ENCODE measurements at regions not wholly inside any gene's neighbourhood (a gene's known extent, or its start where the extent isn't known, plus 50 kb on each side); places are given as distances from the start of the nearest gene placed in this dataset.
A peak's percentile ranks its signal among the peaks of the same experiment; 100 is the strongest.
"Not testable (repeated sequence)": the region's sequence is repeated elsewhere in the genome, so short reads cannot be mapped to it uniquely, and the experiment has no call there.

DNA sequence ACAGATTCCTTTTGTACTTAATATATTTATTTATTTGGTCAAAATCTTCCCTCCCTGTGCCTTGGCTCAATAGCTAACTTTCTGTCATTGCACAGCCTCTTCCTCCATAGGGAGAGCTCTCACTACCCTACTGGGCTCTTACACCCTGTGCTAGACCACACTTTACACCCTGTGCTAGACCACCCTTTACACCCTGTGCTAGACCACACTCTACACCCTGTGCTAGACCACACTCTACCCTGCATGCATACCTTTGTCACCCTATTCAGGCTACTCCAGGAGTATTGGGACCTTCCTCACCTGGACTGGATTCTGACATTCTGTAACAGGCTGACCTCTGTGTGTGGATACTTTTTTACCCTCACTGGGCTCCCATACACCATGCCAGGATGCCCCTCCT is 298.5 kb upstream of the TPK1 start:
- DNase-seq: no peak

DNA sequence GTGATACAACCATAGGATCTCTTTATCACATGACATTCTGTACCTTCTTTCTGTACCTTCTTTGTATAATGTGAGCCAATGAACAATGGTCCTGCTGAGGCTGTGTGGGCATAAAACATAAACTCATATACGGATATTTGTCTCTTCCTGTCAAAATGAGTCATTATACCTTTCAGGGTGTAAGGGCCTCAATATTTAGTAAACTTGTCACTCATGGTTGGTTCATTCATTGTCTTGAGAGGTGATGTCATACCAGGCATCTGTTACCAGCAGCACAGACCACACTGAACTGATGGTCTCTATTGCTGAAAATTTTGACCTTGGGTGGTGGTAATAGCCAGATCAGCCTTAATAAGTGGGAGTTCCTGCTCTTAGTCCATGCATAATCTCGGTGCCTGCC is 287.6 kb upstream of the TPK1 start:
- no peak for DNase-seq

DNA sequence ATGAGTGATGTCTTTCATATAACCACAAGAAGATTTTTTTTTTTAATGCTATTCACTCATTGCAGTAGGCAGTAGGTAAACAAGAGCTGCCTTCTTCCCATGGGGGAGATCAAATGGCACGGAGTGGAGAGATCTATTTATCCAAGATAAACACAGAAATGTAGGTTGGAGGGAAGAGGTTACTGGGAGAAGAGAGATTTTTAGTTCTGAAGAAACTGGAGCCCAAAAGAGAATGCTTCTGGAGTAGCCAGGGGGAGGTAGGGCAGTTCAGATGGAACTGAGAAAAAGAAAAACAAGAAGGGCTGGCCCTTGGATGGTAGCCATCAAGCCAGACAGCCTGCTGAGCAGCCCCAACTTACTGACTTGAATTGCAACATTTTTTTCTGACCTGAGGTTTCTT is 270.1 kb upstream of the TPK1 start:
- DNase-seq: no peak

DNA sequence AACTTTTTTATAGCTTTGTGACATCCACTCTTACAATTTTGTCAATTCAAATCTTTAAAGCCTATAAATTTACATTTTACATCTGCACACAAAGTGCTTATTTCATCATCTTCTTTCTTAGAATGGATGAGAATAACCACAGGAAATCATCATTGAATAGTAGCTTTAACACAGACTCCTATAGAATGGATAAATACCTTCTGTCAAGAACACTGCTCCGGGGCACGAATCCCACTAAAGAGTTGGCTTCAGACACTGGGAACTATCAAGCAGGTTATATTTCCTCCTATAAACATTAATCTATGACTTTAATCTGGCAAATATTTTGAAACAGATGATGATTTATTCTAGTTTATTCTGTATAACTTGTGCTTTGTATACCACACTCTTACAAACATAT is 269.7 kb upstream of the TPK1 start:
- DNase-seq: no peak

DNA sequence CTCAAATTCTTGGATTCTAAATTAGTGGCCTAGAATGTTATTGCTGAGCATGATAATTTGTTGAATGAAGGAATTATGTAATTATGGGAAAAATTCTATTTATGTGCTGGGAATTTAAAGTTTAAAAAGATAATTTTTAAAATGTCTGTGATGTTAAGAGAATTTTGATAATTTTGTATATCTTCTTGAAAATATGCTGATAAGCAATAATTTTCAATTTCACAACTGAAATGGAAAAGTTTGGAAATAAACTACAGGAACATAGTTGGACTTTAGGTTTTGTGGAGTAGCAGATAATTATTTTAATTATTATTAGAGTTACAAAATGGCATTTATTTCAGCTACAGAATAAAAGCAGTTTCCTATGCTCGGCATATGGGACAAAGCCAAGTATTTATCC is 268.5 kb upstream of the TPK1 start:
- no peak for DNase-seq

DNA sequence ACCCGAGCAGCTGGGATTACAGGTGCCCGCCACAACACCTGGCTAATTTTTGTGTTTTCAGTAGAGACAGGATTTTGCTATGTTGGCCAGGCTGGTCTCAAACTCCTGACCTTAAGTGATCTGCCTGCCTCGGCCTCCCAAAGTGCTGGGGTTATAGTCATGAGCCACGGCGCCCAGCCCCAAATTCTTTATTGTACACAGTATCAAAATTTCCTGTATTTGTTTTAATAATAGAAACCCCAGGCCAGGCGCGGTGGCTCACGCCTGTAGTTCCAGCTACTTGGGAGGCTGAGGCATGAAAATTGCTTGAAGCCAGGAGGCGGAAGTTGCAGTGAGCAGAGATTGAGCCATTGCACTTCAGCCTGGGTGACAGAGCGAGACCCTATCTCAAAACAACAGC is 266.3 kb upstream of the TPK1 start:
- not testable (repeated sequence) for DNase-seq

DNA sequence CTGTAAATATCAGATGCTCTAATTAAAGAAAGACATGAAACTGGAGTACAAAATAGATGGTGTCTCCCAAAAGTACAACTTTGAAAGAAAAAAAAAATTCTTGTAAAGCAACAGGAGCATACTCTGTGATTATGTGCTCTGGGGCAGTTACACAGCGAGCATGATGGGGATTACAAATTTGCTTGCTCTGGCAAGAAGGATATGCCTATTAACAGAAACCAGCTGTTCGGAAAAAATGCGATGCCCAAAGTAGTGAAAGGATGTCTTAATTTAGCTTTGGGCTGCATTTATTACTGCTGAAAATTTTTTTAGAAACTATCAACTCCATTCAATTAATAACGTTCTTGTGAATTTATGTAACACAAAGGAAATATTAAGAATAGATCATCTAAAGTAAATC is 256.9 kb upstream of the TPK1 start:
- no peak for DNase-seq

DNA sequence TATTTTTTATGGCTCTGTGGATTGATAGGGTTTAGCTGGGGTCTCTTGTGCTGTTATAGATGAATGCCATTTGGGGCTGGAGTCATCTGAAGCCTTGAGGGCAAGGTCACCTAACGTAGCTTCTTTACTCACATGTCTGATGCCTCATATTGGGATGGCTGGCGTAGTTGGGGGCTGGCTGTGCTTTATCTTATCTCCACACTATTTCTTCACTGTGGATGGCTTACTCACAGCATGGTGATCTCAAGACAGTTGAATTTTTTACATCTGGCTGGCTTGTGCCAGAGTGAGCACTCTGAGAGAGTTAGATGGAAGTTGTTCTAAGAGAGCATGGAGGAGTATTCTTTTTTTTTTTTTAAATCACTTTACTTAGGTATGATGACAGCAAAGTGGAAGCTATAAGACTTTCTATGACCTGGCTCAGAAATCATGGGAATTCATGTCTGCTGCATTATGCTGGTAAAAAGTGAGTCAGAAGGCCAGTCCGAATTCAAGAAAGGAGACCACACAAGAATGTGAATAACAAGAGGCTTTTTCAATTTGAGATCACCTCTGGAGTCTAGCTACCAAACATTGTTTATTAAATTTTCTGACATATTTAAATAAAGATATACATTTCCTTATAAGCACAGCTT is 252.4 kb upstream of the TPK1 start:
- no peak for DNase-seq

DNA sequence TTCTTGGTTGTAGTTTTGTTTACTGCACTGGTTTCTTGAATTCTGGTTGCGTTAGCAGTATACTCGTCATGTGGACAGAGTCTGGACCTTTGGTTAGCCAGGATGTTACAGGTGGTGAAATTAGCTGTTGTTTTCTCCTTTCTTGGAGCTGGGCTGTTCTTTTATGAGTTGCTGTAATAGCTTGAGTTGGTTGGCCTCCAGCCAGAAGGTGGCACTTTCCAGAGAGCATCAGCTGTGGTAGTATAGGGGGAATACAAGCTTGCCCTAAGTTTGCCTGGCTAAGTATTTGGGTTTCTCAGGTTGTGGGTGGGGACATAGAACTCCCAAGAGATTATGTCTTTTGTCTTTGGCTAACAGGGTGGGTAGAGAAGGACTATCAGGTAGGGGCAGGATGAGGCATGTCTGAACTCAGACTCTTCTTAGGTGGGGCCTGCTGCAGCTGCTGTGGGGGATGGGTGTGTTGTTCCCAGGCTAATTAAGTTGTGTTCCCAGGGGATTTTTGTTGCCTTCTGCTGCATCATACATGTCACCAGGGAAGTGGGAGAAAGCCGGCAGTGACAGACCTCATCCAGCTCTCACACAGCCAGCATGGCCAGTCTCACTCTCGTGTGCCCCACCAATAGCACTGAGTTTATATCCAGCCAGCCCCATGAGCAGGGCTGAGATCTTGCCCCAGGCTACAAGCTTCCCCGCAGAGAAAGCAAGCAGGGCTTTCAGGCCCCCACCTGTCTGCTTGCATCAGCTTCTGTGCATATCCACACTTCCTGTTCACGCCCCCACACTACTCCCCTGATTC is 246.7 kb upstream of the TPK1 start:
- no peak for DNase-seq

DNA sequence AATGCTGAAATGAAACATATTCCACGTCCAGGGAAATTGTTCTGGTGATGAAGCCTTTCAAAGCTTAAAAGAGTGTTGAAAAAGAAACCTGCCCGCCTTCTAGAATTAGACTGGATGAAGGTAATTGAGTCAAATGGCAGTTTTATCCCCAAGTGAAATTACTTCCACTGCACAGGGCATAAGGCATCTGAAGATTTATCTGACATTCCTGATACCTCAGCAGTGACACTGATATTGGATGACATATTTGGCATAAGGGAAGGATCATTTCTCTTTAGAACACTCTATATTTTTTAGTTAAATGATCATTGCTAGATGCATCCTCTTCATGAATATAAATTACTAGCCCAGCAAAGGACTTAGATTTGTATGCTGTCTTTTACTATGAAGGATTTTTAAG is 229.6 kb upstream of the TPK1 start:
- no peak for DNase-seq

DNA sequence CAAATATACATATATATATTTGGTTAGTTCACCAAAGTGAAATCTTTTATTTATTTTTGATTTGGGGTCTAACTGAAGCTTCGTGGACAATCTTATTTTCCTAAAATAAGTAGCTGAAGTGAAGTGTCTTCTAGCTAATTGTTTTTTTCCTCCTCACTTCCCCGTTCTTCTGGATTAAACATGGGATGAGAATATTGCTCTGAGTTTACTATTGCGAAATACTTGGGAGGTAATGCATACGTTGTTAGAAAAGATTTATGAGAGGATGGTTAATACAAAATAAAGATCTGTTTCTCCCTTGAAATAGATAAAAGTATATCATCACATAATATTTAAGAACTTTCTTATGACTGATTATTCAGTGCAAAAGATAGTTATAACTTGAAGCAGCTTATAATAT is 228.3 kb upstream of the TPK1 start:
- DNase-seq: no peak

DNA sequence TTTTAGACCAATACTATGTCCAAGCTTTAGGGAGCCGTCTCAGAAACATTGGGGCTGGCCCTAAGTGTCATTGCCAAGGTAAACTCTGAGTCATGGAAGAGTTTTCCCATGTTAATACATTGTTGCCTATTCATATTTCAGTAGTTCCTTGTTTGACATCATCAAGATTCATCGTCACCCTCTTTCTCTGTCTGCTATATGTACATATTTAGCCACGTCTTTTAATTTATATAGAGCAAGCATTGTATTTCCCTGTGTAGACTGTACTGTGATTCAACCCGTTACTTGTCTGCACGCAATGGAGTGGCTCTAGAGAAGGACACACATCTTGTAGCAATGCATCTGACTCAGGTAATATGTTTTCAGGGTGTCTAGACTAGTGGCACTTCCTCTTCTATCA is 217.9 kb upstream of the TPK1 start:
- DNase-seq: no peak

DNA sequence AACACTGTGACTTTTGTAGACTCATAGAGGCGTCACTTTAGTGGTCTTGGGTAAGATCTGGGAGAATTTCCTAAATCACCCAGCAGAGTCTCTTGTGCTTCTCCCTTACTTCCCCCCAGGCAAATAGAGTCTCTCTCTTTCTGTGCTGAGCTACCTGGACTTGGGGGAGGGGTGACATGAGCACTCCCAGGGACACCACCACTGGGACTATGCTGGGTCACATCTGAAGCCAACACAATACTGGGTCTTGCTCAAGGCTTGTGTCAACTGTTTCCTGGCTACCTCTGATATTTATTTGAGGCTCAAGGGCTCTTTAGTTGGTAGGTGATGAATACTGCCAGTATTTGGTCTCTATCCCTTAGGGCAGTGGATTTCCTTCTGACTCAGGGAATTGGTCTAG is 214.6 kb upstream of the TPK1 start:
- no peak for DNase-seq

DNA sequence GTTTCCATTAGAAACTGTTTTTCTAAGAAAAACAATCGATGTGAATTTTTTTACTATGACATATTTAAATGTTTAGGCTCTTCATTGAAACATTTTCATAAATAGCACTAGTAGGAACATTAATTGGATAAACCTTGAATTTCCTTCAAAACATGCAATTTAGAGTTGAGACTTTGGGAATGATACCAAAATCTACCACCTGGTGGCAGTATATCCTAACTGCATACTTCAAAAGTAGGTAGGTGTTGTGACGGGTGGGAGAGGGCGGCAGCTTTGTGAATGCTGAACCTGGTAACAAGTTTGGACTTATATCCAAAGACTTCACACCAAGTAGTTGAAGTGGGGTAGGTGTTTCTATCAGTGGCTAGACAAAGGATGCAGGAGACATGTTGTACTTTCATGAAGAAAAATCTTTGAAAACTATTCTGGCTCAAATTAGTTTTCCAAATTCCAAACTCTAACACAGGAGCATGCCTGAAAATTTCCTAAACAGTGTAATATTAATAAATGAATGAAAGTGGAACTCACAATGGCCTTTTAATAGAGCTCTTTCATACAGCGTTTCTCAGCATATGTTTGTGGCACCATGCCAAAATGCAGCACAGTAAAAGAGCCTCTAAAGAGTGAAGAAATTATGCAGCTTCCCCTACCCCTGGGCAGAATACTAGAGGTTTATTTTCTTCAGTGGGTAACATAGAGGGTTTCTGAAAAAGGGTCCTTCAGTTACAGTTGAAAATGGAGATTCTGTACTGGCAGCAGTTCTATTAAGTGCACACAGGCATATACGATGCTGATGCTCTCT is 201.0 kb upstream of the TPK1 start:
- peak in 18 of 56 donors; percentile 1 to 63 (median 4) for DNase-seq

DNA sequence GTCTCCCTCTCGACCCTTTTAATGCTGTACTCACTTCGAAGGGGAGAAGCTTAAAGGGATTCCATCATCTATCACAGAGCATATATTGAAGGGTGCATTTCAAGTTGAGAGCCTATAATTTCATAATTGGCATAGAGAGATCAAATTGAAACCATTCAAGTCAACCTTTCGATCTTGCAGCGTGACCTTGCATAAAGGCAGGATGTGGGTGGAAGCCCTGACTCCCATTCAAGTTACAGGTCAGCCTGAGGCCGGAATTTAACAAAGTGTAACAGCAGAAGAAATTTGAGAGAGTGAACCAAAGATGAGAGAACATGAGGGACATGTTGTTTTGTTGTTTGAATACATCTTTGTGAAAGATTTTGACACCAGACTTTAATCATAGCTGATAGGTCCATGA is 195.3 kb upstream of the TPK1 start:
- DNase-seq: no peak

DNA sequence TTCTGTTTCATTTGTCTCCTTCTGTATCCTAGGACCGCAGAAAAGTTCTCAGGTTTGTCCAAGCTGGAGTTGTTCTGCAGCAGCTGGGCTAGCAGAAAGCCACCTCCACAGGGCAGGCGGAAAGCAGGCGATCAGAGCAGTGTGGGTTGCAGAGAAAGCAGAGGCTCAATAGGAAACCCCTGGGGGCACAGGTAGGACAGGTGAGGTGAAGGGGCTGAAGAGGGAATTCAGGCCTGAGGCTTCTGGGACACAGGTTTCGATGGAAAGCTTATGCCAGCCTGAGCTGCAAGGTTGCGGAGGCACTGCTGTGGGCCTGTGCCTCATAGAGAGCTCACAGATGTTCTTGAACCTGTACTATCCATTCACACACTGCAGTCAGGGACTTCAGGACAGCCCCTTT is 194.9 kb upstream of the TPK1 start:
- no peak for DNase-seq

DNA sequence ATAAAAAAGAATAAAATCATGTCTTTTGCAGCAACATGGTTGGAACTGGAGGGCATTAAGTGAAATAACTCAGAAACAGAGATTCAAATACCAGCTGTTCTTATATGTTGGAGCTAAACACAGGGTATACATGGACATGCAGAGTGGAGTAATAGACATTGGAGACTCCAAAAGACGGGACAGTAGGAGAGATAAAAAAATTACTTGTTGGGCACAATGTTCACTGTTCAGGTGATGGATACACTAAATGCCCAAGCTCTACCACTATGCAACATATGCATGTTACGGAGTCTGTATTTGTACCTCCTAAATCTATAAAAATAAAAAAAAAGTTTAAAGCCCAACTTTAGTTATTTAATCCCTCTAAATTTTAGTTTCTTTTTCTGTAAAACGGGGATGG is 184.6 kb upstream of the TPK1 start:
- DNase-seq: no peak

DNA sequence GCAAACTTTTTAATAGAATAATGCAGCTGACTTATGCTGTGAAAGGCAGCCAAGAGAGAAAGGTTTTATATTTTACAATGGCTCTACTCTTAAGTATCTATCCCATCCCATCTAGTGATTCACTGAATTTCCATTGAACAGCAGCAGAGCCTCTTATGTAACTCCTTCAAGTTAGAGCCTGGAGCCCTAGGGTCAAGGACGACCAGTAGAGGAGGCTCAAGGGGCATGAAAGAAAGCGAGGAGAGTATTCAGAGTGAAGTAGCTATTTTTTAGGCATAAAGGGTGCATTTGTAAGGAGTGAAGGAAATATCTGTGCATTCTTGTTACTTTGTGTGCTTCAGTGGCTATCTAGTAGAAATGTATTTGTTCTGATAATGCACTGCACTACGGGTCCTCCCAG is 180.2 kb upstream of the TPK1 start:
- DNase-seq: no peak

DNA sequence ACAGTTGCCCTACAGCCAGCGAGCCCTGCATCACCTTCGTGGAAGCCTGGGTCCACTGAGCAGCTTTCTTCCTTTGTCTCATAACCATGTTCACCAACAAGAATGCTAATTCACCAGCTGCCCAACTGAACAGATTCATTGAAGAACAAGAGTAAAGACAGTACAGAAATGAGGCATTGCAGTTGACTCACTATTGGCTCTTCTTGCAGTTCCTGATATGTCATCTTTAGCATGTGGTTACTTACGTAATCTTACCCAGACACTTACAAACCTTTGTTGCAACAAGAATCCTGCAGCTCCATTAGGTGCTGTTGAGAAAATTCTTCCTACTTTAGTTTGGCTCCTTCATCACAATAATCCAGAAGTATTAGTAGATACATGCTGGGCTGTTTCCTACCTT is 174.0 kb upstream of the TPK1 start:
- DNase-seq: no peak

DNA sequence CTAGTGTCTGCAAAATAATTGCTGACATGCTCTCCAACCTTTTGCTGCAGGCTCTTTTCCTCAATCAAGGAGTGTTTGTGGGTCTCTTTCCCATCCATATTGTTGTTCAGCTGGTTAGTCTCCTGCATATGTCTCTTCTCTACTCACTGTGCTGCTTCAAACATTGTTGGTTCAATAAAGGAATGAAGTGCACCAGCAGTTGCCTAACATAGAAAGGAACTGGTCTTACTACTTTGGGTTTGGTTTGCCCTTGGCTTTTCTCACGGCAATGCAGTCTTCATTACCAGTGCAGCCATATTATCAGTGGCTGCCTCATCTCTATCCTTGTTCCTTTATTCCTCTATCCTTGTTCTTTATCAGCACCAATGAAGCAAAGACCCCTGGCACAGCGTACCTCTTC is 169.7 kb upstream of the TPK1 start:
- no peak for DNase-seq

DNA sequence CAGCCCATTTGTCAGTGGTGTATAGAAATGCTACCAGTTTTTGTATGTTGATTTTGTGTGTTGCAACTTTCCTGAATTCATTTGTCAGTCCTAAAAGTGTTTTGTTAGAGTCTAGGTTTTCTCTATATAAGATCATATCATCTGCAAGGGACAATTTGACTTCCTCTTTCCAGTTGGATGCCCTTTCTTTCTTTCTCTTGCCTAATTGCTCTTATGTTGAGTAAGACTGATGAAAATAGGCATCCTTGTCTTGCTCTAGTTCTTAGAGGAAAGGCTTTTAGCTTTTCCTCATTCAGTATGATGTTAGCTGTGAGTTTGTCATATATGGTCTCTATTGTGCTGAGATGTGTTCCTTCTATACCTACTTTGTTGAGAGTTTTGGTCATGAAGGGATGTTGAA is 161.7 kb upstream of the TPK1 start:
- no peak for DNase-seq

DNA sequence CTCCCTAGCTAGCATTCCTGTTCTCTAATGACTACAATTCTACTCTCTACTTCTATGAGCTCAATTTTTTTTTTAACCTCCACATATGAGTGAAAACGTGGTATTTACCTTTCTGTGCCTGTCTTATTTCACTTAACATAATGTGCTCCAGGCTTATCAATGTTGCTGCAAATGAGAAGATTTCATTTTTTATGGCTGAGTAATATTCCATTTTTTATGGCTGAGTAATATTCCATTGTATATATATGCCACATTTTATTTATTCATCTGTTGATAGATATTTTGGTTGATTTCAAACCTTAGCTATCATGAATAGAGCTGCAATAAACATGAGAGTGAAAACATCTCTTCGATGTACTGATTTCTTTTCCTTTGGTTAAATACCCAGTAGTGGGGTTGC is 159.6 kb upstream of the TPK1 start:
- no peak for DNase-seq

DNA sequence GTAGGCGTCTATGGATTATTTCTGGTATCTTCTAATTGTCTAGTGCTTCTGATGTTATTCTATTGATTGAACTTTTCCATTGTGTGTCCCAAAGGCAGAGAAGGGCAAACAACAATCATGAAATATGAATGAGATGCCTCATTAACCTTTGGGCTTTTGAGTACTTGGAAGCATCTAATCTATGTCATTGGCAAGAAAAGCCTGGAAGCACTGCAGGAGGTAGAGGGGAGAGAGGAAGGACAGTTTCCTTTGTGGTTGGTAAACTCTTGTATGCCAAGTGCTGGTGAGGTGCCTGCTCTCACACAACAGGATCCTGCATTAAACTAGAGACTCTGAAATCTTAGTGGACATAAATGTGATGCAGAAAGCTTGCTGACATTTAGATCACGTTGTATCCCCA is 155.2 kb upstream of the TPK1 start:
- no peak for DNase-seq
